Hematopoietic multipotent progenitor cell treated with erythropoietin and hydrocortisone succinate and interleukin-3 and kit ligand, for 15 days (in vitro differentiated cells): ENCODE measurements at regions not wholly inside any gene's neighbourhood (a gene's known extent, or its start where the extent isn't known, plus 50 kb on each side); places are given as distances from the start of the nearest gene placed in this dataset.

Experiments used
- DNase-seq: peaks from one replicate; pipeline ENCODE4 v3.0.0-alpha.2; 2015; ENCODE audit warnings: low spot score

GRCh38 chr14:104370256-104370870 is 209.2 kb upstream of the C14orf180 start:
- no peak for DNase-seq

- DNase-seq: no peak
Observed at GRCh38 chr14:104371031-104371430, 208.5 kb upstream of the C14orf180 start.

- no peak for DNase-seq
Observed at GRCh38 chr14:104371917-104372316, 207.6 kb upstream of the C14orf180 start.

- no peak for DNase-seq
Observed at GRCh38 chr14:104372390-104373054, 207.0 kb upstream of the C14orf180 start.

- no peak for DNase-seq
Observed at GRCh38 chr14:104373055-104373854, 206.3 kb upstream of the C14orf180 start.

- DNase-seq: no peak
Observed at GRCh38 chr14:104373855-104374717, 205.5 kb upstream of the C14orf180 start.

- no peak for DNase-seq
Observed at GRCh38 chr14:104374718-104375080, 204.9 kb upstream of the C14orf180 start.

GRCh38 chr14:104375551-104376201 is 203.9 kb upstream of the C14orf180 start:
- no peak for DNase-seq

GRCh38 chr14:104376202-104377140 is 203.1 kb upstream of the C14orf180 start:
- DNase-seq: no peak

GRCh38 chr14:104377256-104377655 is 202.3 kb upstream of the C14orf180 start:
- no peak for DNase-seq

- no peak for DNase-seq
Observed at GRCh38 chr14:104378698-104379113, 200.9 kb upstream of the C14orf180 start.

GRCh38 chr14:104382361-104383087 is 197.0 kb upstream of the C14orf180 start:
- DNase-seq: no peak

- DNase-seq: no peak
Observed at GRCh38 chr14:104383088-104383995, 196.2 kb upstream of the C14orf180 start.

GRCh38 chr14:104383996-104384775 is 195.4 kb upstream of the C14orf180 start:
- DNase-seq: no peak

GRCh38 chr14:104384776-104385071 is 194.8 kb upstream of the C14orf180 start:
- no peak for DNase-seq

GRCh38 chr14:104385111-104385510 is 194.5 kb upstream of the C14orf180 start:
- no peak for DNase-seq

- no peak for DNase-seq
Observed at GRCh38 chr14:104385531-104386101, 193.9 kb upstream of the C14orf180 start.
